IPS-NIHi7 (cell line): ENCODE measurements at regions not wholly inside any gene's neighbourhood (a gene's known extent, or its start where the extent isn't known, plus 50 kb on each side); places are given as distances from the start of the nearest gene placed in this dataset.
A peak's percentile ranks its signal among the peaks of the same experiment; 100 is the strongest.
"Not testable (repeated sequence)": the region's sequence is repeated elsewhere in the genome, so short reads cannot be mapped to it uniquely, and the experiment has no call there.

Experiments
- DNase-seq: peaks from one replicate; pipeline ENCODE4 v3.0.0; 2012; ENCODE audit warnings: mixed read lengths; ENCODE audit errors: extremely low spot score

DNA sequence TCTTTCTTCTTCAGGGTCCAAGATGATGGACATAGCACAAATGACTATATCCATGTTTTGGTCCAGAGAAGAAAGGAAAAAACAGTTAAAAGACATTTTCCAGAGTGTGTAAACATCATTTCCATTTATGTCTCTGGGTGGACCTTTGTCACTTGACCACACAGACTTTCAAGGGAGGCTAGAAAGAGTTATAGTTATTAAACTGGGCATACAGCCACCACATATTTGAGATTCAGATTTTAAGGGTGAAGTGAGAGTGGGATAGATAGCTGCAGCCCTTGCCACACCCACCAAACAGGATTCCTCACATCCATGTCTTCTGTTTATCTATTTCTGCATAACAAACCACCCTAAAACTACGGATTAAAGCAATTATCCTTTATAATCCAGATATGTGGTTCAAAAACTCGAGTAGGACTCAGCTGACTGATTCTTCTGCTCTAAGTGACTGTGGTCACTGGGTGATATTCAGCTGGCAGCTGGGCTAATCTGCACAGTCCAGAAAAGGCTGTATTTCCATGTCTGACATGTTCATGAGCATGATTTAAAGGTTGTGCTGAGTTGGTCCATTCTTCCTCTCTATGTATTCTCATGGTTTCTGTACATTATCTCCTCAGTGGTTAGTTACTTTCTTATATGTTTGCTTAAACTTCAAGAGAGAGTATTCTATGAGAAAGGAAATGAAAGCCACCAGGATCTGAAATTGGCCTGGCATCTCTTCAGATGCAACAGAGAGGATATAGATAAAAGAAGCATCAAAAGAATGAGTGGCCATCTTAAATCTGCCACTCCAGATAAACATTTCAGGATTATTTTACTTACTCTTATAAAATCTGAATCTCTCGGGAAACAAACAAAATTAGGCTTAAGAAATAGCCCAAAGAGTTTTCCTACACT, 459.8 kb upstream of the CTSO start:
- DNase-seq = no peak

DNA sequence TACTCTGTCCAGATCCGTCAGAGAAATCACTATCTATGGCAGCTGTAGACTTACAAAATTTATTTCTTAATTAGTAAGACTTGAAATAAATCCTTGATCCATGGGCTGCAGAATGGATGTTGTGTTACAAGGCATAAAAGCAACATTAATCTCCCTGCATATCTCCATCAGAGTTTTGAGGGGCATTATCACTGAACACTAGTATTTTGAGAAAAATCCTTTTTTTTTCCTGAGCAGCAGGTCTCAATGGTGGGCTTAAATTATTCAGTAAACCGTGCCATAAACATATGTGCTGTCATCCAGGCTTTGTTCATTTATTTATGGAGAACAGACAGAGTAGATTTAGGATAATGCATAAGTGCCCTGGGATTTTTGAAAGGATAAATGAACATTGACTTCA, 457.9 kb upstream of the CTSO start:
- DNase-seq = no peak

DNA sequence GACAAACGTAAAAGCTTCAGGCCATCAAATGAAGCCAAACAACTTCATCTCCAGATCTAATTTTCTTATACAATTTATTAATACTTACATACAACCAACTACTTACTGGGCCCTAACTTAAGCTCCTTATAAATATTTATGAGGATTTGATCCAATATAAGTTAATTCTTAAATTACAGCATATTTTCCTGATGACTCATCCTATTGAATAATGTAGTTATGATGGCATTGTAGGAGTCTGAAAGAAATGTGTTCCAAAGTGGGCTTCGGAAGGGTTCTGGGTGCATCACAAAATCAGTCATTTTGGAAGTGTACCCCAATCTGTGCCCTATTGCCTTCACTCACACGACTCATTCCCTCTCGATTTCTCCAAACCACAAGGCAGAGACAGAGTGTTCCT, 455.1 kb upstream of the CTSO start:
- DNase-seq = no peak

DNA sequence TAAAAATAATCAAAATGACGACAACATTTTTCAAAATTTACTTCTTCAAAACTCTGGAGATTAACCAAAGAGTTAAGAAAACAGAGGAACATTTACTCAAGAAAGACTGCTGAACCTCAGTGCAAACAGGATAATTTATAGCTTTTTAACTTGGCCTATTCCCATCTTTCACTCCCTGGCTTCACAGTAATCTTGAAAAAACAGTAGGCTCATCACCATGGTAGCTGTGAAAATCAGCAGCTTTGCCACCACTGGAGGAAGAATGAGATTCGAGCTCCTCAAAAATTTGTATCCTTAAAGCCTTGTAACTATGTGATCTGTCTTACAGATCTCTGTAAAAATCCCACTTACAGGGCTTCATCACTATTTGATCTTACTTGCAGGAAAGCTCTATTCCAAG, 447.7 kb upstream of the CTSO start:
- DNase-seq = no peak

DNA sequence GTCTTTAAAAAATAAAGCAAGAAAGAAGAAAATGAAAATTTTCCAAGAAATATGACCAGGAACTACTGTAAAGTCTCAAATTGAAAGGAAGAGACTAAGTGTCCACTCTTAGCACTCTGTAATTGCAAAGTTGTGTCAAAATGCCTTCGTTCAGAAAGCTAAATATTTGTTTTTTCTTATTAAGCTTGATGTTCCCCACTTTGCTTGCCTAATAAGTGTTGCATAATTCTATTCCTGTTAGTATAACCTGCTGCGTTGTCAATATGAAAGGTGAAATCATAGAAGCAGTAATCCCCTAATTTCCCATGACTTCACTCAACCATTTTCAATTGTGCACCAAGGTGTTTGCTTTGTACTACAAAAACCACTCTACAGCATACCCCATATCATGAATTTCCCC, 442.9 kb upstream of the CTSO start:
- DNase-seq = no peak

DNA sequence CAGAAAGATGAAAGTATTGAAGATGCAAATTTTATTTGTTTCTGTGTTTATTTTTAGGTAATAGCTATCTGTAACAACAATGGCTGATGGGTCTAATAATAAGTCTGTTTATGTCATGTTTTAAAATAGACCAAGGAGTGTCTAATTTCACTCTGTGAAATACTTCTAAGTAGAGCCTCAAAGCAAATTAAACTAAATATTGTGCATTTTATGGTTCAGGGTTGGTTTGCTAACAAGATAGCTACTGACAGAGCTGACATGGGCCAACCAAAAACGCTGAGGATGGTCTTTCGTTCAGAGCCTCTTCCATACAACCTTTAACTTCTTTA, 437.6 kb upstream of the CTSO start:
- DNase-seq = no peak

DNA sequence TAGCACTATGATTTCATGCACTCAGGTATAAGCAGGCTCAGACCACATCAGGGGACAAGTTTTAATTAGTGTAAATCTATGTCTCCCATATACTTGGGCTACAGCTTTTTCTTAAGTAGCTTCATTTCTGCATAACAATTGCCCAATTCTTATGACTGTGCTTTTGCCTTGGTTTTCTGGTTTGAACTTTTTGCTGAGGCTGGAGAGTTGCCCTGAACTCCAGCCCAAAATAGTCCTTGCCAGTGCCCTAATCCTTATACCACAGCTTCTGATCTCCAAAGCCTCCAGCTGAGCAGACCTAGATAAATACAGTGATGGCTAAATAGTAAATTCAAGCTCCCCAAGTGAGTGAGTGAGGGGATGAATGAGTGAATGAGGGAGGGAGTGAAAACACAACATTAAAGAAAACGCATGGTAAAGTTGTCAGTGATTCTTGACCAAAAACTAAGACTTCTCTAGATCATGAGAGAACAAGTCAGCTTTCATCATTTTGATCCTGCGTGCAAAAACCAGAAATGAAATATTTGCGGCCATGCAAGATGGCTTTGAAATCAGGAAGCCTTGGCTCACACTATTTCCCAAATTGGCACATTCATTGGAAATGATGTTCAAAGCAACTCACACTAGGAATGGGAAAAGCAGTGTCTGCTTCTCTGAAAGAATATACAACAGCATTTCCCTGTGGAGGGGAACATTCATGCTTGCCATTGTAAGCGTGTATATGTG, 437.1 kb upstream of the CTSO start:
- DNase-seq = no peak

DNA sequence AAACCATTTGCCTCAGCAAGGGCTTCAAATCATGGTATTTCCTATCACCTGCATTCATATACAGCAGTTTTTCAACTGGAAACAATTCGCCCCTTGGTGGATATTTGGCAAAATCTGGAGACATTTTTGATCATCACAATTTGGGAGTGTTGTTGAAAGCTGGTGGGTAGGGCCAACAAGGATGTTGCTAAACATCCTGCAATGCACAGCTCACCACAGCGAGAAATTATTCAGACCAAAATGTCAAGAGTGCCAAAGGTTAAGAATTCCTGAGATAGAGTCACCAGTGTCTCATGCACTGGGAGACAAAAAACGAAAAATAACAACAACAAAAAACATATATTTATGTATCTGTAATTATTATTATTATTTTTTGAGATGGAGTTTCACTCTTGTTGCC, 435.2 kb upstream of the CTSO start:
- DNase-seq = no peak

DNA sequence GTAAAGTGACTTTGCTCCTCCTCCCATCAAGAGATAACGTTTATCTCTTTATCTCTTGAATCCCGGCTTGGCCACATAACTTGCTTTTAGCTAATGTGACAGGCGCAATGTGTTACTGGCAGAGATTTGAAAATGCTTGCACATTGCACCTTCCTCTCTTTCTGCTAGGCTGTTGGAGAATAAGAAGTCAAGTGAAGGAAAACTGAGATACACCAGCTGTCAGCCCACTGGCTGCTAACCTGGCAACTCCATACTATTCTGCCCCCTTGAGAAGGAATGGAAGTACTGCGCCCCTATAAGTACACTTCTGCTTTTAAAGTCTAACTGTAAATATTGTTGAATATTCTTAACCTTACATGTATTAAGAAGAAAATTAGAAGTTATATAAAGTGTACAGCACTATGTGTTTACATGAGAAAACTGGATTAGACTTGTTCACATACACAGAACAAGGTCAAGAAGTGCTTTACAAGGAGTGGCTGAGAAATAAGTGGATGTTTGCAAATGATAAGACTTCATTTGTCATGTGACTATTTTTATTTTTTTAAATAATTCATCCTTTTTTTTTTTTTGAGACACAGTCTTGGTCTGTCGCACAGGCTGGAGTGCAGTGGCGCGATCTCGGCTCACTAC, 424.5 kb upstream of the CTSO start:
- DNase-seq = peak; percentile 60

DNA sequence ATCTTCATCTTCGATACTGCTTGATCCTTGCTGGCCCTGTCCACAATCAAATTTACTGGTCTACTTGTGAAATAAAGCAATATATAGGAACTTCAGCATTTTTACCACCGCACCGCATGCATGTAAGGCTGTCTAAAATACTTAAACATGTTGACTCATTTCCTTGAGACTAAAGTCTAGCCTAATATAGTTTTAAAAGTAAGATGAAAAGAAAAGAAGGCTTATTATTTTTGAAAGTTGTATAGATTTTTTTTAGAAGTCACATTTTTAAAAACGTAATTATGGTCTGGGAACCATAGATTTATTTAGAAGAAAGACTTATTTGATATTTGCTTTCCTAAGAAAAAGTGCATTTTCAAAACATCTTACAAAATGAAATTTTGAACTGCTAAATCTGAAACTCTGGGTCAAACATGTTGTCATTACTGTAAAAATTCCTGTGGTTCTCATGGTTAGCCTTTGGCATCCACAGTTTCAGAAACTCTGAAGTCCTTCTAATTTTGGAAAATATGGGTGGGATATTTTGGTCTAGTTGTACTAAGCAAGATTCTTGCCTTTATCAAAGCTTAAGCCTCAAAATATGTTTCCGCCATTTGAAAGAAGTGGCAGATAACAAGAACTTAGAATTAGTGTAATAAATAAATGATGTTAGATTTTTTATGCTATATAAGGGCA, 423.5 kb upstream of the CTSO start:
- no peak for DNase-seq

DNA sequence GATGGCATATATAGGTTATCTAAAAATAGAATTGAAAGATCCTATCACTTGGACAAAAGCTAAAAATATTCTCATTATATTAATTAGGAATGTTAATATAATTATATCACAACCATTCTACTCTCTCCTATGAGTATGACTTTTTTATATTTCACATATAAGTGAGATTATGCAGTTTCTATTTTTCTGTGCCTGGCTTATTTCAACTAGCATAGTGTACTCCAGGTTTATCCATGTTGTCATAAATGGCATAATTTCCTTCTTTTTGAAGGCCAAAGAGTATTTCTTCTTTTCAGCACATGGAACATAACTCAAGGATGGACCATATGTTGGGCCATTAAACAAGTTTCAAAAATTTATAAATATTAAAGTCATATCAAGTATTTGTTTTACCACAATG, 421.2 kb upstream of the CTSO start:
- no peak for DNase-seq

DNA sequence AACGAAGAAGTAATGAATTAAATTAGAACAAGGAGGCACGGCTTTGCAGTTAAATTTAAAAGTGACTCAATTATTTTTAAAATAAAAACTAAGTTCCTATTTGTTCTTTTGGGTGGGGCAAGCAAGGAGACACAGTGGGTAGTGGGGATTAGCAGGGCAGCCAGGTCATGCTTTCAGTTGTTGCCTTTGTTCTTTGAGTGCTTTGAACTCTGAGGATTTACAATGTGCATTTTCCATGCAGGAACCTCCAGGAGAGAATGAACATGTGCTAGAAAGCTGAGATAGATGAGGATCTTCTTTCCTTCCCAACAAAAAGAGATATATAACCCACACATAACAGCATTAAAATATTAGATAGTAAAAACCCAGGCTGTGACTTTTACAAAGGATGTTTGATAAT, 420.4 kb upstream of the CTSO start:
- no peak for DNase-seq

DNA sequence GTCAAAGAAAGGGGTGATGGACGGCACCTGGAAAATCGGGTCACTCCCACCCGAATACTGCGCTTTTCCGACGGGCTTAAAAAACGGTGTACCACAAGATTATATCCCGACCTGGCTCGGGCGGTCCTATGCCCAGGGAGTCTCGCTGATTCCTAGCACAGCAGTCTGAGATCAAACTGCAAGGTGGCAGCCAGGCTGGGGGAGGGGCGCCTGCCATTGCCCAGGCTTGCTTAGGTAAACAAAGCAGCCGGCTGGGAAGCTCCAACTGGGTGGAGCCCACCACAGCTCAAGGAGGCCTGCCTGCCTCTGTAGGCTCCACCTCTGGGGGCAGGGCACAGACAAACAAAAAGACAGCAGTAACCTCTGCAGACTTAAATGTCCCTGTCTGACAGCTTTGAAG, 413.8 kb upstream of the CTSO start:
- DNase-seq = not testable (repeated sequence)

DNA sequence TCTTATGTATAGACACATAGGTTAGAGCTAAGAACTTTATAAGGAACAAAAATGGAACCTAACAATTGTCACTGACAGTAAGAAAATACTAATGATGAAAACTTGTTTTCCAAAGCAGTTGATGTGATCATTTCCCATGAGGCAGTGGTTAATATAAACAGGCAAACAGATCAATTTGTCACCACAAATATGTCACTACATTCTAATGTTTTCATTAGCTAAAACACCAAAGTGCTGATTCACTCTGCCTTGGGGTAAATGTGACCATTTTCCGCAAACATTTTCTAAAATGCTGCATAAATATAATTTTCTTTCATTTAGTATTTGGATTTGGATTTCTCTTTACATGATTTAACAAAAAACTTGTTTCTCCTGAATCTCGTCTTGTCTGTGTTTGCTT, 408.9 kb upstream of the CTSO start:
- DNase-seq = no peak

DNA sequence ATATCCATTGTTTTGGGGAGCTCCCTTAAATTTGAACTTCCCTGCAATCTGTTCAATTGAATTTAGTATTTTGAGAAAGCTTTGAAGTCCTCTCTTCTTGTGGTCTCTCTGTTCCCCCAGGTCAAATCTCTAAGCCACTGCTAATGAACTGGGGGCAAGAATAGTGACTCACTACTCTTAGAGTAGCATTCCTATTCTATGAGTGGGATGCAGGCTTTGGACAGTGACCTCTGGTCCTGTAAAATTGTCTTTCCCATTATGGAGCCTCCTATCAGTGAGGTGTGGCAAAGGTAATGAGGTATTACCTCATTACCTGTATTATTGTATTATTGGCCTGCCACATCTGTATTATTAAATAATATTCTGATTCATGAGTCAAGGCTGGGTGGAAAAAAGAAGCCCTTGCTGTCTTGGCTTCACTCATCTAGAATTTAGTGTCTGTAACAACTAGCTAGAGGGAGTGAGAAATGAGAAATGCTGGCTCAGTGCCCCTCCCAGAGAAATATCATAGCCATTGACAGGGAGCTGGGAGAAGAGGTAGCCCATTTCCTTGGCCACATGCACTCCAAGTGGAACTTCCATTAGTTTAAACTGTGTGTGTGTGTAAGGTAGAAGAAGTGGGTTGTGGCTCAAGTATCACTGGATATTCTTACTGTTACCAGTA, 393.9 kb upstream of the CTSO start:
- peak; percentile 35 for DNase-seq

DNA sequence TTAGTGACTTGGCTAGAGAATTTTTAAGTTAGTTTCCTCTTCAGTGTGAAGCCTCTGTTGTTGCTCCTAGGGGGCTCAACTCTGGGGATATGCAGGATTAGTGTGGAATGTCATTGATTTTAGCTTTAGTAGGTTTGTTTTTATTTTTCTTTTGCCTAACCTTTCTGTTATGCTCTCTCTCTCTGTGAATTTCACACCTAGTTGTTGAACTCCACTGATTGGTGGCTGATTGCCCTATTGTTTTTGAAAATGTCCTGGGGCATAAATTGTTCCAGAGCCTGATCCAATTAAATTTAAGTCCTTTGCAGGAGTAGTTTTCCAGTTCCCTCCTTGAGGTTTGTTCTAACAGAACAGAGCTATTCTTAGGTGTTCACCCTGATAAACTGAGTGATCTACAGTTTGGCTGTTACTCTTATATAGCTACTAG, 393.3 kb upstream of the CTSO start:
- DNase-seq = peak; percentile 18

DNA sequence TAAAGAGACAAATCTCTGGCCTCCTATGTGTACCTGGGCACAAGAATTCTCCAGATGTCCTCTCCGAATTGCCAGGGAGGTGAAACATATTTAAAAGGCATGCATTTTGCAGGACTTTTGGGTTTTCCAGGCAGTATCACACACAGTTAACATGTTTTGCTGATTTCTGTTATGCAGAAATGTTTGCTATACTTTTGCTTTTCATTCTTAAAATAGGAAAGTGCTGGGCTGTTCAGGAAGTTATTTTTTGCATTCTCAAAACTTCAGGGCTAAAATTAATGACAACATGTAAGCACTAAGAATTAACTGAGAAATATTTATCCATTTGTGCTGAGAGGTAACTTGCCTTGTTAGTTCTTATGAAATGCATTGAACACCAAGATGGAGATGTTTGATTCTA, 390.7 kb upstream of the CTSO start:
- DNase-seq = no peak

DNA sequence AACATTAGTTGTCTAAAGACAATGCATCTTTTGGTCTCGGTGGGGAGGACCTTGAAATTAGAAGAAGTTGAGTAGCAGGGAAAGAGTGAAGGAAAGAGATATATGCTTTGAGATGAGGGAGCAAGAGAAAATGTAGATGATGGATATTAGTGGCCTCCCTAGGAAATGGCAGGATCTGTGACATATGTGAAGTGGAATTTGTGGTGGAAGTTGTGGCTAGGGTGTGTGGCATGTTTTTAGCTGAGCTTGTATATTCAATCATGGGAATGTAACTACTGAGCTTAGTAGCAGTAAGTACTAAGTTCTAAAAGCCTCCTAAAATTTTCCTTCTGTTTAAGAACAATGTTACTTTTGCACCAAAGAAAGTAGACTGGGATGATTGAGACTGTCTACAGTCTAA, 382.8 kb upstream of the CTSO start:
- DNase-seq = no peak

DNA sequence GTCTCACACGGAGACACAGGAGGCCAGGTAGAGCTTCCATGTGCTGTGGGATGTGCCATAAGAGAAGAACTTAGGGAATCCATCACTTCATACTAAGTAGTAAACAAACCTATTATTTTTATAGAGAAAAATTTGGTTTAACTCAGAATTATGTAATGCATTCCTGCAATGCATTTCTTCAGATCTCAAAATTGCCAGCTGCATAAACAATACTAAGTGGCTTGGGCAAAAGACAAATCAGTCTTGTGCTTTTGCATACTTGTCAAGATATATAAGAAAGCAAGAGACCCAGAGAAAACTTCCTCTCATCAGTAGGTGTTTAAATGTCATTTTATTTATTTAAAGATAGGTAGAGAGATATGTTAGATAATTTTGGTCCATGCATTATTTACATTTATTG, 382.1 kb upstream of the CTSO start:
- no peak for DNase-seq

DNA sequence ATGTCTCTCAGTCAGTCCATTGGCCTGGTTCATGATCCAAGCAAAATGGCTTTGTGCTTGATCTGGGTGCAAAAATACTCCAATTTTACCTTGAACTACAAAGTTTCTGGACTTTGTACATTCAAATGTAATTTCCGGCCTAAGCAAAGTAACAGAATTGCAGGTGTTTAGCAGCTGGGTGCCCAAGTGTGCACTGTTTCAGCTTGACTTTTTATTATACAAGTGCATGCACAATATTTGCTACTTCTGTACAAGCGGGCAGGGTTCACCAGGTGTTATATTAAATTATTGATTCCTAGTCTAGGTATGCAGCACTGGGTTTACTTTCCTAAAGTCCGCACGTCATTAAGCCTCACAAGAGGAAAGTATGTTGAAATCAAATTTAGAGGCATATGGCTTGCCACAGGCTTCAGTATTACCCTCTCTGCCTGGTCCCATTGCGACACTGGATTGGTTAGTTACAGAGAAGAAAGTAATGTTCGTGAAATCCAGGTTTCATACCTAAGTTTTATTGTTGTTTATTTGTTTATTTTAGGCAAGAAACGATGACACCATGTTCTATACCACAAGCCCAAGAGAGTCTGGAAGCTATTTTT, 376.9 kb upstream of the CTSO start:
- no peak for DNase-seq

DNA sequence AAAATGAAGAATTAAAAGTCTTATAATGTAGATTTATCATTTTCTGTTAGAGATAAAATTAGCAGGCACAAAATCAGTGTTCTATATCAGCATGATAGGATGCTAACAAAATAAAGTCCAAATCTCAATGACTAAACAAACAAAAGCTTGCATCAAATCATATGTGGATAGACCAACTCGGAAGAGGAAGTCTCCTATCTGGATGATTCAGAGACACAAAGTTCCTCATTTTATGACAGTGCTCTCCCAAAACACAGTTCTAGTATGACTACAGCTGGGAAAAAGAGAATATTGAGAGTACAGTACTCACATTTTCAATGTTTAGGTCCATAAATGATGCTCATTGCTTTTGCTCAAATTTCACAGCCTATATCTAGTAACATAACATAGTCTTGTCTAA, 376.1 kb upstream of the CTSO start:
- DNase-seq = no peak
